GM12865 (cell line): ENCODE measurements at regions not wholly inside any gene's neighbourhood (a gene's known extent, or its start where the extent isn't known, plus 50 kb on each side); places are given as distances from the start of the nearest gene placed in this dataset.

Source experiments
- DNase-seq: peaks from one replicate; pipeline ENCODE4 v3.0.0; 2010; ENCODE audit warnings: low read depth
- H3K4me3 ChIP-seq: 2 replicates; pipeline ENCODE4 v1.5.1; 2011; ENCODE audit warnings: mild to moderate bottlenecking, low read depth, low read length, control low read depth
- CTCF ChIP-seq: IDR thresholded peaks from 2 replicates; pipeline ENCODE4 v1.5.1; 2011; ENCODE audit warnings: low read length, control low read depth, low read depth, inconsistent platforms; ENCODE audit not compliant: insufficient read depth; ENCODE audit errors: missing control alignments

GRCh38 chr18:32566960-32567359, 96.3 kb upstream of the GAREM1 start:
- DNase-seq: no peak
- no peak for TF ChIP-seq CTCF
- H3K4me3 ChIP-seq: no peak overlapping the region

GRCh38 chr18:32553640-32554365, 83.1 kb upstream of the GAREM1 start:
- no peak overlapping the region for H3K4me3 ChIP-seq
- TF ChIP-seq CTCF: no peak
- DNase-seq: no peak

GRCh38 chr18:32553174-32553573, 82.5 kb upstream of the GAREM1 start:
- H3K4me3 ChIP-seq: no peak overlapping the region
- TF ChIP-seq CTCF: no peak
- DNase-seq: no peak

- no peak overlapping the region for H3K4me3 ChIP-seq
- TF ChIP-seq CTCF: peak; percentile 74
- DNase-seq: peak; percentile 83
Observed at GRCh38 chr18:32552421-32553030, 81.8 kb upstream of the GAREM1 start.

- TF ChIP-seq CTCF: no peak
- no peak overlapping the region for H3K4me3 ChIP-seq
- no peak for DNase-seq
Observed at GRCh38 chr18:32550963-32551362, 80.3 kb upstream of the GAREM1 start.

GRCh38 chr18:32549248-32550110, 78.8 kb upstream of the GAREM1 start:
- peak; percentile 60 for TF ChIP-seq CTCF
- H3K4me3 ChIP-seq: no peak overlapping the region
- peak; percentile 53 for DNase-seq
